ENCODE measurements at regions not wholly inside any gene's neighbourhood (a gene's known extent, or its start where the extent isn't known, plus 50 kb on each side); places are given as distances from the start of the nearest gene placed in this dataset.
"Not testable (repeated sequence)": the region's sequence is repeated elsewhere in the genome, so short reads cannot be mapped to it uniquely, and the experiment has no call there.

- ATAC-seq (no peak), DNase-seq (no peak)
- peaks cover 13% of the 10 kb centered on the region for H3K27me3 Mint-ChIP-seq
- no peak overlapping the region for H3K27ac Mint-ChIP-seq
- H3K9me3 Mint-ChIP-seq = no peaks in the 10 kb centered on the region
- H3K4me3 Mint-ChIP-seq = no peak overlapping the region
- H3K4me1 Mint-ChIP-seq = peaks cover 20% of the 10 kb centered on the region
These were observed 109.6 kb upstream of the ALKAL2 start for GRCh38 chr2:397521-397920.

- no peak overlapping the region for H3K27ac Mint-ChIP-seq
These were observed 109.0 kb upstream of the ALKAL2 start for GRCh38 chr2:396903-397302.

GRCh38 chr2:395886-396285, 108.0 kb upstream of the ALKAL2 start:
- ATAC-seq (no peak), DNase-seq (no peak)
- Mint-ChIP-seq H3K4me1 (peaks cover 20% of the 10 kb centered on the region), H3K27me3 (peaks cover 15% of the 10 kb centered on the region), H3K27ac (no peak overlapping the region), H3K4me3 (no peak overlapping the region), H3K9me3 (no peaks in the 10 kb centered on the region)

More at GRCh38 chr2:396903-397302, 109.0 kb upstream of the ALKAL2 start:
- Mint-ChIP-seq H3K27me3 (peaks cover 15% of the 10 kb centered on the region), H3K9me3 (no peaks in the 10 kb centered on the region), H3K4me3 (no peak overlapping the region), H3K4me1 (peaks cover 20% of the 10 kb centered on the region)
- no peak for DNase-seq
- no peak for ATAC-seq

- peaks cover 0 to 4% of the 10 kb centered on the region in 2 donors for H3K9me3 Mint-ChIP-seq
- H3K4me3 Mint-ChIP-seq = peak overlapping the region; percentile 80 to 81
- peaks cover 15% of the 10 kb centered on the region for H3K27me3 Mint-ChIP-seq
- peak overlapping the region; percentile 50 to 86 for H3K27ac Mint-ChIP-seq
- peak; percentile 96 for ATAC-seq
- DNase-seq = peak; percentile 39 to 65
- peaks cover 20% of the 10 kb centered on the region for H3K4me1 Mint-ChIP-seq
These were observed 106.1 kb upstream of the ALKAL2 start for GRCh38 chr2:393711-394696.

GRCh38 chr2:392926-393280, 105.0 kb upstream of the ALKAL2 start:
- Mint-ChIP-seq H3K27ac (no peak overlapping the region), H3K4me1 (peaks cover 20% of the 10 kb centered on the region), H3K9me3 (peaks cover 0 to 8% of the 10 kb centered on the region in 2 donors), H3K27me3 (peaks cover 15% of the 10 kb centered on the region), H3K4me3 (peak overlapping the region in 1 of 2 donors; percentile 41)
- DNase-seq (no peak), ATAC-seq (no peak)

- Mint-ChIP-seq H3K4me1 (peaks cover 20% of the 10 kb centered on the region), H3K9me3 (peaks cover 0 to 8% of the 10 kb centered on the region in 2 donors), H3K4me3 (no peak overlapping the region), H3K27me3 (peaks cover 15% of the 10 kb centered on the region), H3K27ac (no peak overlapping the region)
- DNase-seq (no peak), ATAC-seq (no peak)
These were observed 104.5 kb upstream of the ALKAL2 start for GRCh38 chr2:392181-392925.

- Mint-ChIP-seq H3K27ac (no peak overlapping the region), H3K4me3 (no peak overlapping the region)
These were observed 103.8 kb upstream of the ALKAL2 start for GRCh38 chr2:391696-392095.

GRCh38 chr2:390959-391358, 103.1 kb upstream of the ALKAL2 start:
- Mint-ChIP-seq H3K9me3 (peaks cover 0 to 8% of the 10 kb centered on the region in 2 donors), H3K27me3 (peaks cover 15% of the 10 kb centered on the region), H3K27ac (no peak overlapping the region), H3K4me3 (no peak overlapping the region), H3K4me1 (peaks cover 20% of the 10 kb centered on the region)
- ATAC-seq = no peak
- no peak for DNase-seq

More at GRCh38 chr2:391696-392095, 103.8 kb upstream of the ALKAL2 start:
- no peak for ATAC-seq
- DNase-seq = no peak
- Mint-ChIP-seq H3K4me1 (peaks cover 20% of the 10 kb centered on the region), H3K9me3 (peaks cover 0 to 8% of the 10 kb centered on the region in 2 donors), H3K27me3 (peaks cover 15% of the 10 kb centered on the region)

GRCh38 chr2:389985-390384, 102.1 kb upstream of the ALKAL2 start:
- not testable (repeated sequence) for H3K9me3 Mint-ChIP-seq, DNase-seq, H3K27ac Mint-ChIP-seq, H3K4me3 Mint-ChIP-seq, ATAC-seq
- Mint-ChIP-seq H3K4me1 (peaks cover 20% of the 10 kb centered on the region), H3K27me3 (peaks cover 15% of the 10 kb centered on the region)

GRCh38 chr2:388752-389151, 100.9 kb upstream of the ALKAL2 start:
- not testable (repeated sequence) for H3K9me3 Mint-ChIP-seq, DNase-seq, ATAC-seq, H3K4me3 Mint-ChIP-seq, H3K27ac Mint-ChIP-seq
- Mint-ChIP-seq H3K4me1 (peaks cover 10% of the 10 kb centered on the region), H3K27me3 (peaks cover 10% of the 10 kb centered on the region)

- Mint-ChIP-seq H3K27ac (no peak overlapping the region), H3K27me3 (peaks cover 6% of the 10 kb centered on the region), H3K9me3 (peaks cover 0 to 8% of the 10 kb centered on the region in 2 donors), H3K4me3 (no peak overlapping the region), H3K4me1 (peaks cover 3% of the 10 kb centered on the region)
- DNase-seq (no peak), ATAC-seq (no peak)
These were observed 100.1 kb upstream of the ALKAL2 start for GRCh38 chr2:387980-388421.

- Mint-ChIP-seq H3K4me1 (no peaks in the 10 kb centered on the region), H3K9me3 (peaks cover 0 to 8% of the 10 kb centered on the region in 2 donors), H3K27ac (peak overlapping the region in 1 of 2 donors; percentile 63), H3K4me3 (no peak overlapping the region), H3K27me3 (no peaks in the 10 kb centered on the region)
- ATAC-seq (peak; percentile 45), DNase-seq (no peak)
These were observed 98.7 kb upstream of the ALKAL2 start for GRCh38 chr2:386406-387103.

GRCh38 chr2:385785-386184, 97.9 kb upstream of the ALKAL2 start:
- ATAC-seq (no peak), DNase-seq (no peak)
- no peak overlapping the region for H3K27ac Mint-ChIP-seq
- H3K4me3 Mint-ChIP-seq = no peak overlapping the region
- H3K4me1 Mint-ChIP-seq = no peaks in the 10 kb centered on the region
- H3K9me3 Mint-ChIP-seq = peaks cover 0 to 8% of the 10 kb centered on the region in 2 donors
- no peaks in the 10 kb centered on the region for H3K27me3 Mint-ChIP-seq

GRCh38 chr2:385061-385460, 97.2 kb upstream of the ALKAL2 start:
- Mint-ChIP-seq H3K4me1 (no peaks in the 10 kb centered on the region), H3K4me3 (no peak overlapping the region), H3K27ac (no peak overlapping the region), H3K9me3 (peaks cover 0 to 8% of the 10 kb centered on the region in 2 donors), H3K27me3 (no peaks in the 10 kb centered on the region)
- no peak for DNase-seq
- ATAC-seq = no peak

GRCh38 chr2:383888-384287, 96.0 kb upstream of the ALKAL2 start:
- DNase-seq (no peak), ATAC-seq (no peak)
- H3K27me3 Mint-ChIP-seq = peaks cover 8% of the 10 kb centered on the region
- H3K4me3 Mint-ChIP-seq = no peak overlapping the region
- no peak overlapping the region for H3K27ac Mint-ChIP-seq
- peaks cover 0 to 3% of the 10 kb centered on the region in 2 donors for H3K9me3 Mint-ChIP-seq
- no peaks in the 10 kb centered on the region for H3K4me1 Mint-ChIP-seq

Data from stimulated activated naive CD8-positive, alpha-beta T cell treated with anti-CD3 and anti-CD28 coated beads, Interleukin-15, amount 100 ng/mL, for 72 hours (primary cell).